A549 (cell line): ENCODE measurements at regions not wholly inside any gene's neighbourhood (a gene's known extent, or its start where the extent isn't known, plus 50 kb on each side); places are given as distances from the start of the nearest gene placed in this dataset.

Experiments
- CTCF ChIP-seq: fragments of >200 bp; sonication (Bioruptor Twin); formaldehyde crosslinking; IDR thresholded peaks from 3 replicates; pipeline ENCODE4 v1.5.1; 2016
- HOXB5 ChIP-seq: fragments of 250-450 bp; sonication (Bioruptor Pico); IDR thresholded peaks from 2 replicates; pipeline ENCODE4 v1.5.0; 2020; ENCODE audit warnings: mild to moderate bottlenecking, moderate library complexity
- JUN ChIP-seq, 2 experiments: fragments of >200 bp; sonication (Bioruptor Twin); formaldehyde crosslinking; IDR thresholded peaks; 2 replicates in 1 of 2; 3 replicates in 1 of 2; pipeline ENCODE4 v1.6.1; 2016 to 2017
- REST ChIP-seq: fragments of 200-600 bp; sonication (generic); IDR thresholded peaks from 2 replicates; pipeline ENCODE4 v1.6.1; 2016; ENCODE audit warnings: antibody characterized with exemption, mild to moderate bottlenecking, moderate library complexity
- TF ChIP-seq, protein P1 (sequence below): fragments of 450-650 bp; IDR thresholded peaks from 2 replicates; pipeline ENCODE4 v1.6.1; 2014; ENCODE audit warnings: antibody characterized with exemption
- TF ChIP-seq, protein P2 (sequence below): fragments of >200 bp; sonication (Bioruptor Twin); formaldehyde crosslinking; IDR thresholded peaks from 3 replicates; pipeline ENCODE4 v1.6.1; 2016

DNA sequence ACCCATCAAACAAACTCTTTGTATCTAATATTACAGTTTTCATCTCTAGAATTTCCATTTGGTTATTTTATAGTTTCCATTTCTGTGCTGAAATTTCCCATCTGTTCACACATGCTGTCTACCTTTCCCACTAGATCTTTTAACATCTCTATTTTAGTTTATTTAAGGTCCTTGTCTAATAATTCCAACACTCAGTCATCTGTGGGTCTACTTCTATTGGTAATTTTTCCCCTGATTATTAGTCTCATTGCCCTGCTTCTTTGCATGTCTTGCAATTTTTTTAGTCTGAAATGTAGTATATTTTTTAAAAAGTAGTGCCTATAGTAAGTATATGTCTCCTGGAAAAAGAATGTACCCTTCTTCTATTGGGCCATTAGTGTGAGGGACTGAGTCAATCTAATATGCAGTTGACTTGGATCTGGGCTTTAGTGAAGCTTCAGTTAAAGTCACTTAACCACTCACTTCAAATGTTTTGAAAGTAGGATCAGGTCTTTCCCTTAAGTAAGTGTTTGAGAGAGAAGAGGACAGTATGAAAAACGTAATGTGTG lies 370.8 kb downstream of the SEC14L1 start:
- TF ChIP-seq JUN (IDR thresholded peaks at IDR 0.05): no peak
- no peak for TF ChIP-seq CTCF
- TF ChIP-seq, protein P1, sequence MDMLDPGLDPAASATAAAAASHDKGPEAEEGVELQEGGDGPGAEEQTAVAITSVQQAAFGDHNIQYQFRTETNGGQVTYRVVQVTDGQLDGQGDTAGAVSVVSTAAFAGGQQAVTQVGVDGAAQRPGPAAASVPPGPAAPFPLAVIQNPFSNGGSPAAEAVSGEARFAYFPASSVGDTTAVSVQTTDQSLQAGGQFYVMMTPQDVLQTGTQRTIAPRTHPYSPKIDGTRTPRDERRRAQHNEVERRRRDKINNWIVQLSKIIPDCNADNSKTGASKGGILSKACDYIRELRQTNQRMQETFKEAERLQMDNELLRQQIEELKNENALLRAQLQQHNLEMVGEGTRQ: no peak
- TF ChIP-seq, protein P2, sequence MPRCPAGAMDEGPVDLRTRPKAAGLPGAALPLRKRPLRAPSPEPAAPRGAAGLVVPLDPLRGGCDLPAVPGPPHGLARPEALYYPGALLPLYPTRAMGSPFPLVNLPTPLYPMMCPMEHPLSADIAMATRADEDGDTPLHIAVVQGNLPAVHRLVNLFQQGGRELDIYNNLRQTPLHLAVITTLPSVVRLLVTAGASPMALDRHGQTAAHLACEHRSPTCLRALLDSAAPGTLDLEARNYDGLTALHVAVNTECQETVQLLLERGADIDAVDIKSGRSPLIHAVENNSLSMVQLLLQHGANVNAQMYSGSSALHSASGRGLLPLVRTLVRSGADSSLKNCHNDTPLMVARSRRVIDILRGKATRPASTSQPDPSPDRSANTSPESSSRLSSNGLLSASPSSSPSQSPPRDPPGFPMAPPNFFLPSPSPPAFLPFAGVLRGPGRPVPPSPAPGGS: no peak
- no peak for TF ChIP-seq HOXB5 (CRISPR knock-in tag)
- no peak for TF ChIP-seq REST
